ENCODE measurements at regions not wholly inside any gene's neighbourhood (a gene's known extent, or its start where the extent isn't known, plus 50 kb on each side); places are given as distances from the start of the nearest gene placed in this dataset.

GRCh38 chr2:122530814-122531213 lies 775.4 kb downstream of the TSN start:
- TF ChIP-seq CTCF (IDR thresholded peaks at IDR 0.05) = no peak
- no peaks in the 10 kb centered on the region for H3K4me1 ChIP-seq (ENCODE audit: control insufficient read depth in 1 of 2, low read depth in 2 of 2)
- no peak for ATAC-seq (ENCODE audit: insufficient number of reproducible peaks, low FRiP score, low read depth)

DNA sequence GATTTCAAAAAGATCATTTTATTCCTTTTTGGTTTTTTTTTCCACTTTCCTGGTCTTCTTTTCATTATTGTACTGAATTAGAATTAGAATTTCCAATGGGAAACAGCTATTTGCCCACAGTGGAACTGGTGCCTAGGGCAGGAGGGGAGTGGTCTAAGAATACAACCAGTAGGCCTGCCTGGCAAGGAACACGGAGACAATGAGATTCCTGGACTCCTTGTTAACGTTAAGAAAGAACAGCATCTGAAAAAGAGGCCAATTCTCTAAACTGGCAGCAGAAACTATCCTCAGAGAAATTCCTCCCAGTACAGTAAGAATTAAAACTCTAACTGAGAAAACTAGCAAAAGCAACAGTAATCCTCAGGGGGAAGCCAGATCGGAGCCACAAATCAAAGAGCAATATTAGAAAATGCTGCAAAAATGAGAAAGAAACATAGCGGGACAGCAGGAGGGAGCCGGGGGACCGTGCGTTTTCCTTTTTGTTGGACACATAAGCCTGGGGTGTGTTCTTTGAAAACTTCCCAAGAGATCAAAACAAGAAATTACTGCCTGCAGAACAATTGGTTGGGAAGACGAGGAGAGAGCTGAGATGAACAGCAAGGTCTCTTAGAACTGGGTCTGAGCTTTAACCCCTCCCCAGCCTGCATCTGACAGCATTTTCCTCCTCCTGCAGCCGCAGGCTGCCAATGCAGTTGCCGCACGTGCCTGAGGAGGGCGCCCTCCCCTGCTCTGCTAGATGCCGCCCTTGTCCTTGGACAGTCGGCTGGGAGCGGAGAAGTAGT lies 776.0 kb downstream of the TSN start:
- Histone ChIP-seq H3K9me3 (no peaks in the 10 kb centered on the region), H3K36me3 (no peaks in the 10 kb centered on the region), H3K4me3 (no peak overlapping the region), H3K27ac (no peak overlapping the region), H3K4me1 (ENCODE audit: control insufficient read depth in 1 of 2, low read depth in 2 of 2) (no peaks in the 10 kb centered on the region), H3K27me3 (replicated peaks; ENCODE audit: insufficient read depth) (no peaks in the 10 kb centered on the region)
- TF ChIP-seq CTCF (IDR thresholded peaks at IDR 0.05) = no peak
- DNase-seq (ENCODE audit: low spot score) (no peak), ATAC-seq (ENCODE audit: insufficient number of reproducible peaks, low FRiP score, low read depth) (no peak)

More at GRCh38 chr2:122530814-122531213, 775.4 kb downstream of the TSN start:
- H3K4me3 ChIP-seq = no peak overlapping the region
- H3K36me3 ChIP-seq = no peaks in the 10 kb centered on the region
- no peaks in the 10 kb centered on the region for H3K27me3 ChIP-seq (replicated peaks; ENCODE audit: insufficient read depth)
- H3K9me3 ChIP-seq = no peaks in the 10 kb centered on the region
- H3K27ac ChIP-seq = no peak overlapping the region
- no peak for DNase-seq (ENCODE audit: low spot score)

- Histone ChIP-seq H3K27ac (no peak overlapping the region), H3K4me3 (no peak overlapping the region), H3K36me3 (no peaks in the 10 kb centered on the region), H3K9me3 (no peaks in the 10 kb centered on the region), H3K27me3 (replicated peaks; ENCODE audit: insufficient read depth) (no peaks in the 10 kb centered on the region), H3K4me1 (ENCODE audit: control insufficient read depth in 1 of 2, low read depth in 2 of 2) (no peaks in the 10 kb centered on the region)
- ATAC-seq (ENCODE audit: insufficient number of reproducible peaks, low FRiP score, low read depth) (no peak), DNase-seq (ENCODE audit: low spot score) (no peak)
- TF ChIP-seq CTCF (IDR thresholded peaks at IDR 0.05) = no peak
These were observed 776.6 kb downstream of the TSN start for GRCh38 chr2:122532072-122532344.

DNA sequence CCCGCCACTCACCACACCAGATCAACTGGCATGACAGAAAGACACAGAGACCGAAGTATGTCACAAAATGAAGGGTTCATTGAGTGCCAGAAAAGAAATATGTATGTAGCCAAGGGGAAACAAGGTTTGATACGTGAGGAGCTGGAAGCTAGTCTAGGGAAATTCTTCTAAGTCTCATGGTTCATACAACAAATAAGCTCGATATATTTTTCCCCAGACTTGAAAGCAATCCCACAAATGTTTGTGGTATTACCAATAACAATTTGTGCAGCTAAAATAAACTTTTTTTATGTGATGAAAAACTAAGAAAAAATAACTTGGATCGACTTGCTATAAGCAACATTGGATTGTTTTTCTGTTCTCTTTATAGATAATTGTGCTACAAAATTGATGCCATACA lies 777.0 kb downstream of the TSN start:
- no peak for ATAC-seq (ENCODE audit: insufficient number of reproducible peaks, low FRiP score, low read depth)
- Histone ChIP-seq H3K4me3 (no peak overlapping the region), H3K4me1 (ENCODE audit: control insufficient read depth in 1 of 2, low read depth in 2 of 2) (no peaks in the 10 kb centered on the region), H3K27me3 (replicated peaks; ENCODE audit: insufficient read depth) (no peaks in the 10 kb centered on the region), H3K36me3 (no peaks in the 10 kb centered on the region), H3K27ac (no peak overlapping the region), H3K9me3 (no peaks in the 10 kb centered on the region)
- no peak for TF ChIP-seq CTCF (IDR thresholded peaks at IDR 0.05)
- no peak for DNase-seq (ENCODE audit: low spot score)

GRCh38 chr2:122535960-122536505 lies 780.6 kb downstream of the TSN start:
- ATAC-seq (ENCODE audit: insufficient number of reproducible peaks, low FRiP score, low read depth) = no peak
- no peak for DNase-seq (ENCODE audit: low spot score)
- no peak for TF ChIP-seq CTCF (IDR thresholded peaks at IDR 0.05)
- no peak overlapping the region for H3K4me3 ChIP-seq
- no peaks in the 10 kb centered on the region for H3K4me1 ChIP-seq (ENCODE audit: control insufficient read depth in 1 of 2, low read depth in 2 of 2)
- no peaks in the 10 kb centered on the region for H3K9me3 ChIP-seq
- no peak overlapping the region for H3K27ac ChIP-seq
- no peaks in the 10 kb centered on the region for H3K36me3 ChIP-seq
- H3K27me3 ChIP-seq (replicated peaks; ENCODE audit: insufficient read depth) = no peaks in the 10 kb centered on the region
